ENCODE measurements at regions not wholly inside any gene's neighbourhood (a gene's known extent, or its start where the extent isn't known, plus 50 kb on each side); places are given as distances from the start of the nearest gene placed in this dataset.

DNA sequence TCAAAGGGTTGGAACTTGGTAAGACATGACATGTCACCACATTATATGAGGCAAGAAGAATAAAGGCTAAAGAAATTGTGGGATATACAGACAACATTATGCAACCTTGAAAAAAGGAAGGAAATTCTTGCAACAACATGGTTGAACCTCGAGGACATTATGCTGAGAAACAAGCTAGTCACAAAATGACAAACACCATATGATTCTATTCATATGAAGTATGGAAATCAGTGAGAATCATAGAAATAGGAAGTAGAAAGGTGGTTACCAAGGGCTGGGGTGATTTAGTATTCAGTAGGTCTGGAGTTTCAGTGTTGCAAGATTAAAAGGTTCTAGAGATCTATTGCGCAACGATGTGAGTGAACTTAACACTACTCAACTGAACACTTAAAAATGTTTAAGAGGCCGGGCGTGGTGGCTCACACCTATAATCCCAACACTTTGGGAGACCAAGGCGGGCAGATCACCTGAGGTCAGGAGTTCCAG, 126.9 kb upstream of the TBX20 start:
- H3K27ac Mint-ChIP-seq = no peak overlapping the region
- Histone ChIP-seq H3K27ac (no peak overlapping the region), H2AFZ (replicated peaks) (no peak overlapping the region), H3K79me2 (ENCODE audit: low read depth) (no peaks in the 10 kb centered on the region), H3K9me3 (ENCODE audit: low read depth) (no peaks in the 10 kb centered on the region), H3K4me2 (no peak overlapping the region), H3K27me3 (no peaks in the 10 kb centered on the region), H3K36me3 (no peaks in the 10 kb centered on the region), H3F3A (ENCODE audit: low read depth) (no peaks in the 10 kb centered on the region), H3K4me1 (no peaks in the 10 kb centered on the region), H3K4me3 (no peak overlapping the region), H4K20me1 (ENCODE audit: low read depth) (no peaks in the 10 kb centered on the region), H3K9ac (no peak overlapping the region)
- H3K4me1 Mint-ChIP-seq = no peaks in the 10 kb centered on the region
- TF ChIP-seq EZH2 (IDR thresholded peaks at IDR 0.05) (no peak), CTCF (IDR thresholded peaks at IDR 0.05) (no peak), EZH2phosphoT487 (IDR thresholded peaks at IDR 0.05) (no peak)
- no peaks in the 10 kb centered on the region for H3K9me3 Mint-ChIP-seq
- no peaks in the 10 kb centered on the region for H3K36me3 Mint-ChIP-seq
- DNase-seq (ENCODE audit: low spot score) = no peak
- no peak overlapping the region for H3K4me3 Mint-ChIP-seq
- no peaks in the 10 kb centered on the region for H3K27me3 Mint-ChIP-seq (ENCODE audit: insufficient read depth, low read depth)

GRCh38 chr7:35379481-35379880, 125.6 kb upstream of the TBX20 start:
- no peak overlapping the region for H3K4me3 Mint-ChIP-seq
- no peaks in the 10 kb centered on the region for H3K36me3 Mint-ChIP-seq
- Histone ChIP-seq H3K27me3 (no peaks in the 10 kb centered on the region), H3K36me3 (no peaks in the 10 kb centered on the region), H3K4me3 (no peak overlapping the region), H3K9ac (no peak overlapping the region), H3K79me2 (ENCODE audit: low read depth) (no peaks in the 10 kb centered on the region), H3K27ac (no peak overlapping the region), H4K20me1 (ENCODE audit: low read depth) (no peaks in the 10 kb centered on the region), H2AFZ (replicated peaks) (no peak overlapping the region), H3K4me2 (no peak overlapping the region), H3K4me1 (no peaks in the 10 kb centered on the region), H3K9me3 (ENCODE audit: low read depth) (no peaks in the 10 kb centered on the region), H3F3A (ENCODE audit: low read depth) (no peaks in the 10 kb centered on the region)
- no peak for TF ChIP-seq EZH2phosphoT487 (IDR thresholded peaks at IDR 0.05)
- TF ChIP-seq EZH2 (IDR thresholded peaks at IDR 0.05) = no peak
- no peak for TF ChIP-seq CTCF (IDR thresholded peaks at IDR 0.05)
- no peaks in the 10 kb centered on the region for H3K9me3 Mint-ChIP-seq
- no peaks in the 10 kb centered on the region for H3K4me1 Mint-ChIP-seq
- H3K27me3 Mint-ChIP-seq (ENCODE audit: insufficient read depth, low read depth) = no peaks in the 10 kb centered on the region
- H3K27ac Mint-ChIP-seq = no peak overlapping the region
- no peak for DNase-seq (ENCODE audit: low spot score)

GRCh38 chr7:35375516-35375915, 121.6 kb upstream of the TBX20 start:
- H3K27me3 ChIP-seq = no peaks in the 10 kb centered on the region
- no peak overlapping the region for H3K4me2 ChIP-seq
- no peaks in the 10 kb centered on the region for H3K79me2 ChIP-seq (ENCODE audit: low read depth)
- no peak for TF ChIP-seq EZH2 (IDR thresholded peaks at IDR 0.05)
- TF ChIP-seq EZH2phosphoT487 (IDR thresholded peaks at IDR 0.05) = no peak
- TF ChIP-seq CTCF (IDR thresholded peaks at IDR 0.05) = no peak
- DNase-seq (ENCODE audit: low spot score) = no peak
- no peaks in the 10 kb centered on the region for H4K20me1 ChIP-seq (ENCODE audit: low read depth)
- no peak overlapping the region for H3K27ac ChIP-seq
- H2AFZ ChIP-seq (replicated peaks) = no peak overlapping the region
- no peaks in the 10 kb centered on the region for H3K36me3 Mint-ChIP-seq
- H3K27me3 Mint-ChIP-seq (ENCODE audit: insufficient read depth, low read depth) = no peaks in the 10 kb centered on the region
- no peaks in the 10 kb centered on the region for H3K36me3 ChIP-seq
- H3K9me3 Mint-ChIP-seq = peaks cover 2% of the 10 kb centered on the region
- no peaks in the 10 kb centered on the region for H3K4me1 ChIP-seq
- no peaks in the 10 kb centered on the region for H3K9me3 ChIP-seq (ENCODE audit: low read depth)
- no peak overlapping the region for H3K9ac ChIP-seq
- no peak overlapping the region for H3K4me3 ChIP-seq
- no peaks in the 10 kb centered on the region for H3K4me1 Mint-ChIP-seq
- H3K4me3 Mint-ChIP-seq = no peak overlapping the region
- no peaks in the 10 kb centered on the region for H3F3A ChIP-seq (ENCODE audit: low read depth)
- H3K27ac Mint-ChIP-seq = no peak overlapping the region

Measured in neural progenitor cell (in vitro differentiated cells).